GM13977 (cell line): ENCODE measurements at regions not wholly inside any gene's neighbourhood (a gene's known extent, or its start where the extent isn't known, plus 50 kb on each side); places are given as distances from the start of the nearest gene placed in this dataset.
"Not testable (repeated sequence)": the region's sequence is repeated elsewhere in the genome, so short reads cannot be mapped to it uniquely, and the experiment has no call there.

Experiments
- DNase-seq: peaks from one replicate; pipeline ENCODE4 v3.0.0; 2012; ENCODE audit warnings: low spot score
- CTCF ChIP-seq: IDR thresholded peaks from 2 replicates; pipeline ENCODE4 v1.5.1; 2012; ENCODE audit warnings: mild to moderate bottlenecking, control low read depth; ENCODE audit not compliant: insufficient read depth; ENCODE audit errors: extremely low read depth, missing control alignments
- in situ Hi-C: fragments of 300-500 bp; cut with MboI; formaldehyde crosslinking; loops from one replicate; pipeline ENCODE4 v1.12.0; 2022; ENCODE audit warnings: low sequenced_read_pairs, low pct_unique_long_range_greater_than_20kb, mixed read lengths, inconsistent platforms; ENCODE audit not compliant: unreplicated experiment

GRCh38 chr1:20413136-20413775 is 72.8 kb downstream of the CAMK2N1 start:
- in situ Hi-C loops: no loop called here
- no peak for TF ChIP-seq CTCF
- no peak for DNase-seq

- TF ChIP-seq CTCF: no peak
- in situ Hi-C loops: no loop called here
- DNase-seq: no peak
These were observed 74.6 kb downstream of the CAMK2N1 start for GRCh38 chr1:20411196-20411980.

DNA sequence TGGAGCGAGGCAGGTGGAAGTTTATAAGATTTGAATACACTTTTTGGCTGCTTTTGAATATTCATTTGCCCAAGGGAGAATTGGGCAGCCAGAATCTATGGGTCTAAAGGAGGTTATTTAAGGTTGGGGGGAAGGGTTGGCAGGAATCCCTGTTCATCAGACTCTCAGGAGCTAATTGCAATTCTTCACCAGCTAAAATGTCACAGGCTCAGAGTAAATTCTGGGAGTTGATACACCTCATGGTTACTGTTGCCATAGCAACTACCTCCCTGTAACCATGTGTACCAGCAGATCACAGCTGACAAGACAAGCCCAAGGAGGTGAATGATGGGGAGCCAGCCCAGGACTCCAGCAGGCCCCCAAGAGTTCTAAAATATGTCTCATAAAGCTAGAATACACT is 75.5 kb downstream of the CAMK2N1 start:
- in situ Hi-C loops: no loop called here
- DNase-seq: no peak
- TF ChIP-seq CTCF: no peak

- TF ChIP-seq CTCF: no peak
- in situ Hi-C loops: no loop called here
- DNase-seq: no peak
These were observed 76.0 kb downstream of the CAMK2N1 start for GRCh38 chr1:20409971-20410370.

GRCh38 chr1:20409012-20409411 is 77.0 kb downstream of the CAMK2N1 start:
- no peak for TF ChIP-seq CTCF
- no peak for DNase-seq
- in situ Hi-C loops: no loop called here

- in situ Hi-C loops, DNase-seq: not testable (repeated sequence)
These were observed 77.8 kb downstream of the CAMK2N1 start for GRCh38 chr1:20408133-20408650.
